DND-41 (cell line): ENCODE measurements at regions not wholly inside any gene's neighbourhood (a gene's known extent, or its start where the extent isn't known, plus 50 kb on each side); places are given as distances from the start of the nearest gene placed in this dataset.

Experiments
- ATAC-seq: fragments of 200-7000 bp; cut with Tn5 transposase; 3 replicates; pipeline ENCODE4 v1.9.1; 2021; ENCODE audit warnings: low read depth; ENCODE audit not compliant: insufficient read depth
- DNase-seq: peaks from one replicate; pipeline ENCODE4 v3.0.0-alpha.2; 2020
- H2AFZ ChIP-seq: 2 replicates; pipeline ENCODE4 v1.6.0; 2012; ENCODE audit warnings: low read depth, low read length
- H3K27ac ChIP-seq: 2 replicates; pipeline ENCODE4 v1.5.1; 2012; ENCODE audit warnings: low read length, inconsistent platforms
- H3K27me3 ChIP-seq: fragments of 200-600 bp; sonication (generic); 2 replicates; pipeline ENCODE4 v1.6.0; 2012; ENCODE audit warnings: low read length, mild to moderate bottlenecking, inconsistent platforms; ENCODE audit not compliant: insufficient read depth, poor library complexity
- H3K36me3 ChIP-seq: 2 replicates; pipeline ENCODE4 v1.5.1; 2012; ENCODE audit warnings: low read length, inconsistent platforms; ENCODE audit not compliant: insufficient read depth
- H3K4me1 ChIP-seq: 2 replicates; pipeline ENCODE4 v1.5.1; 2012; ENCODE audit warnings: mild to moderate bottlenecking, low read length; ENCODE audit not compliant: insufficient read depth
- H3K4me2 ChIP-seq: 2 replicates; pipeline ENCODE4 v1.6.0; 2012; ENCODE audit warnings: mild to moderate bottlenecking, moderate library complexity, low read length, inconsistent platforms; ENCODE audit not compliant: insufficient read depth
- H3K4me3 ChIP-seq, 2 experiments: fragments of 200-600 bp in 1 of 2; shearing (Covaris generic) in 1 of 2; 2 replicates each; pipeline ENCODE4 v1.5.1; 2012 to 2016; ENCODE audit warnings: inconsistent platforms in 2 of 2, low read length in 2 of 2, mild to moderate bottlenecking in 2 of 2, low read depth in 1 of 2, moderate library complexity in 1 of 2
- H3K79me2 ChIP-seq: 2 replicates; pipeline ENCODE4 v1.6.0; 2012; ENCODE audit warnings: low read length, inconsistent platforms; ENCODE audit not compliant: insufficient read depth
- H3K9ac ChIP-seq: 2 replicates; pipeline ENCODE4 v1.6.0; 2012; ENCODE audit warnings: low read depth, mild to moderate bottlenecking, inconsistent platforms, low read length, moderate library complexity
- H3K9me3 ChIP-seq: 2 replicates; pipeline ENCODE4 v1.5.1; 2012; ENCODE audit warnings: low read length, moderate library complexity, mild to moderate bottlenecking, inconsistent platforms; ENCODE audit not compliant: insufficient read depth, severe bottlenecking
- H4K20me1 ChIP-seq: 2 replicates; pipeline ENCODE4 v1.6.0; 2012; ENCODE audit warnings: low read length; ENCODE audit not compliant: insufficient read depth
- EZH2 ChIP-seq: IDR thresholded peaks from 3 replicates; pipeline ENCODE4 v1.6.1; 2012; ENCODE audit warnings: borderline replicate concordance, low read depth, mild to moderate bottlenecking, moderate library complexity, low read length, inconsistent platforms; ENCODE audit not compliant: severe bottlenecking
- TF ChIP-seq, protein P1 (sequence below): IDR thresholded peaks from 2 replicates; pipeline ENCODE4 v1.5.1; 2012; ENCODE audit warnings: borderline replicate concordance, low read length, moderate library complexity, mild to moderate bottlenecking; ENCODE audit not compliant: poor library complexity, severe bottlenecking; ENCODE audit errors: extremely low read depth

GRCh38 chr1:229716704-229717103, 90.7 kb downstream of the URB2 start:
- Histone ChIP-seq H3K9me3 (no peaks in the 10 kb centered on the region), H4K20me1 (no peaks in the 10 kb centered on the region), H3K27me3 (no peaks in the 10 kb centered on the region), H3K27ac (no peak overlapping the region), H3K9ac (no peak overlapping the region), H3K4me1 (no peaks in the 10 kb centered on the region), H3K36me3 (no peaks in the 10 kb centered on the region), H3K4me3 (no peak overlapping the region), H3K4me2 (no peak overlapping the region), H3K79me2 (no peaks in the 10 kb centered on the region), H2AFZ (no peak overlapping the region)
- ATAC-seq (no peak), DNase-seq (no peak)
- no peak for TF ChIP-seq EZH2
- TF ChIP-seq, protein P1, sequence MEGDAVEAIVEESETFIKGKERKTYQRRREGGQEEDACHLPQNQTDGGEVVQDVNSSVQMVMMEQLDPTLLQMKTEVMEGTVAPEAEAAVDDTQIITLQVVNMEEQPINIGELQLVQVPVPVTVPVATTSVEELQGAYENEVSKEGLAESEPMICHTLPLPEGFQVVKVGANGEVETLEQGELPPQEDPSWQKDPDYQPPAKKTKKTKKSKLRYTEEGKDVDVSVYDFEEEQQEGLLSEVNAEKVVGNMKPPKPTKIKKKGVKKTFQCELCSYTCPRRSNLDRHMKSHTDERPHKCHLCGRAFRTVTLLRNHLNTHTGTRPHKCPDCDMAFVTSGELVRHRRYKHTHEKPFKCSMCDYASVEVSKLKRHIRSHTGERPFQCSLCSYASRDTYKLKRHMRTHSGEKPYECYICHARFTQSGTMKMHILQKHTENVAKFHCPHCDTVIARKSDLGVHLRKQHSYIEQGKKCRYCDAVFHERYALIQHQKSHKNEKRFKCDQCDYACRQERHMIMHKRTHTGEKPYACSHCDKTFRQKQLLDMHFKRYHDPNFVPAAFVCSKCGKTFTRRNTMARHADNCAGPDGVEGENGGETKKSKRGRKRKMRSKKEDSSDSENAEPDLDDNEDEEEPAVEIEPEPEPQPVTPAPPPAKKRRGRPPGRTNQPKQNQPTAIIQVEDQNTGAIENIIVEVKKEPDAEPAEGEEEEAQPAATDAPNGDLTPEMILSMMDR = no peak

- no peak overlapping the region for H3K4me2 ChIP-seq
- H3K36me3 ChIP-seq = no peaks in the 10 kb centered on the region
- peak overlapping the region; percentile 3; the same call in 1 of the 2 replicates for H2AFZ ChIP-seq
- H3K79me2 ChIP-seq = no peaks in the 10 kb centered on the region
- H3K4me1 ChIP-seq = no peaks in the 10 kb centered on the region
- H3K9me3 ChIP-seq = peaks cover 3% of the 10 kb centered on the region
- no peak overlapping the region for H3K9ac ChIP-seq
- no peaks in the 10 kb centered on the region for H3K27me3 ChIP-seq
- no peak overlapping the region for H3K27ac ChIP-seq
- no peak for DNase-seq
- no peak for TF ChIP-seq EZH2
- TF ChIP-seq, protein P1 = no peak
- peak; percentile 14; the same call in 1 of the 3 replicates for ATAC-seq
- H3K4me3 ChIP-seq = no peak overlapping the region
- no peaks in the 10 kb centered on the region for H4K20me1 ChIP-seq
These were observed 91.9 kb downstream of the URB2 start for GRCh38 chr1:229717786-229718576.

GRCh38 chr1:229726061-229726460, 100.0 kb downstream of the URB2 start:
- Histone ChIP-seq H3K79me2 (no peaks in the 10 kb centered on the region), H3K9ac (no peak overlapping the region), H3K4me2 (no peak overlapping the region), H3K4me1 (peaks cover 2% of the 10 kb centered on the region; the same call in 1 of the 2 replicates), H3K27me3 (no peaks in the 10 kb centered on the region), H3K9me3 (peaks cover 4% of the 10 kb centered on the region), H3K36me3 (no peaks in the 10 kb centered on the region), H4K20me1 (no peaks in the 10 kb centered on the region), H2AFZ (no peak overlapping the region), H3K4me3 (no peak overlapping the region), H3K27ac (no peak overlapping the region)
- TF ChIP-seq, protein P1 = no peak
- ATAC-seq (no peak), DNase-seq (no peak)
